Lower leg skin (tissue), 3 donors: ENCODE measurements at regions not wholly inside any gene's neighbourhood (a gene's known extent, or its start where the extent isn't known, plus 50 kb on each side); places are given as distances from the start of the nearest gene placed in this dataset.

Experiments used
- POLR2A ChIP-seq, 2 donors: fragments of 450-650 bp; IDR thresholded peaks; one replicate each; pipeline ENCODE4 v1.6.1; 2016 to 2017; ENCODE audit warnings: antibody characterized with exemption in 2 of 2, mild to moderate bottlenecking in 1 of 2, moderate library complexity in 1 of 2
- TF ChIP-seq, protein P1 (sequence below), 3 donors: fragments of 450-650 bp; IDR thresholded peaks; one replicate each; pipeline ENCODE4 v1.5.1; 2016; ENCODE audit warnings: antibody characterized with exemption in 3 of 3, mild to moderate bottlenecking in 3 of 3, moderate library complexity in 2 of 3

DNA sequence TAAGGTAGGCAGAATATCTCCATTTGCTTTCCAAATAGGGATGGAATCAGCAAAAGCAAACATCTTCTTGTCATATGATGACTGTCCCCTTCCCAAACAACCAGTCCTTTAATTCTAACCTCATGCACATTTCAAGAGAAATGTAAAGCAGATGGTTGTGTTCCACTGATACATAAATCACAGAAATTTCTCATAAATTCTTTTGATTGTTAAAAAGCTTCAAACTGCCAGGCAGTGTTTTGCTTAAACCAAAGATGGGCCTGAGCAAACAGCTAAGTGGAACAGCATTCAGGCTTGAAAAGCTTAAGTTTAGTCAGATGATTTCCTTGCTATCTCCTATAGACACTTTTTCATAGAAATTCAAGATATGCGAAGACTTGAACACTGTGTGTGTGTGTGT lies 74.3 kb upstream of the SOX2 start:
- no peak for TF ChIP-seq POLR2A (IDR thresholded peaks at IDR 0.05)
- TF ChIP-seq, protein P1, sequence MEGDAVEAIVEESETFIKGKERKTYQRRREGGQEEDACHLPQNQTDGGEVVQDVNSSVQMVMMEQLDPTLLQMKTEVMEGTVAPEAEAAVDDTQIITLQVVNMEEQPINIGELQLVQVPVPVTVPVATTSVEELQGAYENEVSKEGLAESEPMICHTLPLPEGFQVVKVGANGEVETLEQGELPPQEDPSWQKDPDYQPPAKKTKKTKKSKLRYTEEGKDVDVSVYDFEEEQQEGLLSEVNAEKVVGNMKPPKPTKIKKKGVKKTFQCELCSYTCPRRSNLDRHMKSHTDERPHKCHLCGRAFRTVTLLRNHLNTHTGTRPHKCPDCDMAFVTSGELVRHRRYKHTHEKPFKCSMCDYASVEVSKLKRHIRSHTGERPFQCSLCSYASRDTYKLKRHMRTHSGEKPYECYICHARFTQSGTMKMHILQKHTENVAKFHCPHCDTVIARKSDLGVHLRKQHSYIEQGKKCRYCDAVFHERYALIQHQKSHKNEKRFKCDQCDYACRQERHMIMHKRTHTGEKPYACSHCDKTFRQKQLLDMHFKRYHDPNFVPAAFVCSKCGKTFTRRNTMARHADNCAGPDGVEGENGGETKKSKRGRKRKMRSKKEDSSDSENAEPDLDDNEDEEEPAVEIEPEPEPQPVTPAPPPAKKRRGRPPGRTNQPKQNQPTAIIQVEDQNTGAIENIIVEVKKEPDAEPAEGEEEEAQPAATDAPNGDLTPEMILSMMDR (IDR thresholded peaks at IDR 0.05): no peak
